ENCODE measurements at regions not wholly inside any gene's neighbourhood (a gene's known extent, or its start where the extent isn't known, plus 50 kb on each side); places are given as distances from the start of the nearest gene placed in this dataset.

- no peaks in the 10 kb centered on the region for H3F3A ChIP-seq (ENCODE audit: low read depth)
These were observed 420.0 kb downstream of the MATN1 start for GRCh38 chr1:30303387-30303786.

GRCh38 chr1:30302858-30303257, 420.5 kb downstream of the MATN1 start:
- no peaks in the 10 kb centered on the region for H3K9me2 ChIP-seq (replicated peaks; ENCODE audit: low read depth, low read length)
- no peak overlapping the region for H3K9ac ChIP-seq (ENCODE audit: low read depth, low read length, poor library complexity, severe bottlenecking)
- H3K4me2 ChIP-seq (ENCODE audit: low read depth, low read length, poor library complexity, severe bottlenecking) = no peak overlapping the region
- peaks cover 2% of the 10 kb centered on the region; the same call in 1 of the 2 replicates for H3K9me3 ChIP-seq (ENCODE audit: insufficient read depth, low read depth, low read length)
- H3K4me1 ChIP-seq (ENCODE audit: insufficient read depth, low read length, poor library complexity, severe bottlenecking) = no peaks in the 10 kb centered on the region
- no peak overlapping the region for H2AFZ ChIP-seq (ENCODE audit: low read length)
- no peaks in the 10 kb centered on the region for H4K20me1 ChIP-seq (ENCODE audit: insufficient read depth, low read length, poor library complexity, severe bottlenecking)
- H3F3A ChIP-seq (ENCODE audit: low read depth) = no peaks in the 10 kb centered on the region
- no peaks in the 10 kb centered on the region for H3K36me3 ChIP-seq (ENCODE audit: insufficient read depth, low read length)
- no peaks in the 10 kb centered on the region for H3K79me2 ChIP-seq (ENCODE audit: insufficient read depth, low read length)
- no peaks in the 10 kb centered on the region for H3K27me3 ChIP-seq (ENCODE audit: insufficient read depth, low read length, poor library complexity, severe bottlenecking)
- H3K4me3 ChIP-seq (ENCODE audit: low read length, poor library complexity, severe bottlenecking) = no peak overlapping the region
- TF ChIP-seq EZH2phosphoT487 (IDR thresholded peaks at IDR 0.05; ENCODE audit: borderline replicate concordance) = no peak

More at GRCh38 chr1:30303387-30303786, 420.0 kb downstream of the MATN1 start:
- Histone ChIP-seq H3K4me3 (ENCODE audit: low read length, poor library complexity, severe bottlenecking) (no peak overlapping the region), H3K4me1 (ENCODE audit: insufficient read depth, low read length, poor library complexity, severe bottlenecking) (no peaks in the 10 kb centered on the region), H3K27me3 (ENCODE audit: insufficient read depth, low read length, poor library complexity, severe bottlenecking) (no peaks in the 10 kb centered on the region), H3K36me3 (ENCODE audit: insufficient read depth, low read length) (no peaks in the 10 kb centered on the region), H3K9me3 (ENCODE audit: insufficient read depth, low read depth, low read length) (peaks cover 2% of the 10 kb centered on the region; the same call in 1 of the 2 replicates), H3K9me2 (replicated peaks; ENCODE audit: low read depth, low read length) (no peaks in the 10 kb centered on the region), H4K20me1 (ENCODE audit: insufficient read depth, low read length, poor library complexity, severe bottlenecking) (no peaks in the 10 kb centered on the region), H3K79me2 (ENCODE audit: insufficient read depth, low read length) (no peaks in the 10 kb centered on the region), H3K4me2 (ENCODE audit: low read depth, low read length, poor library complexity, severe bottlenecking) (no peak overlapping the region), H2AFZ (ENCODE audit: low read length) (no peak overlapping the region), H3K9ac (ENCODE audit: low read depth, low read length, poor library complexity, severe bottlenecking) (no peak overlapping the region)
- no peak for TF ChIP-seq CTCF (conservative IDR thresholded peaks at IDR 0.05; ENCODE audit: low read length)
- no peak for TF ChIP-seq EZH2phosphoT487 (IDR thresholded peaks at IDR 0.05; ENCODE audit: borderline replicate concordance)

GRCh38 chr1:30300669-30301068, 422.7 kb downstream of the MATN1 start:
- Histone ChIP-seq H3K9me2 (replicated peaks; ENCODE audit: low read depth, low read length) (no peaks in the 10 kb centered on the region), H3K4me1 (ENCODE audit: insufficient read depth, low read length, poor library complexity, severe bottlenecking) (no peaks in the 10 kb centered on the region), H3K4me2 (ENCODE audit: low read depth, low read length, poor library complexity, severe bottlenecking) (no peak overlapping the region), H3K9me3 (ENCODE audit: insufficient read depth, low read depth, low read length) (peaks cover 2% of the 10 kb centered on the region; the same call in 1 of the 2 replicates), H3K27me3 (ENCODE audit: insufficient read depth, low read length, poor library complexity, severe bottlenecking) (no peaks in the 10 kb centered on the region), H3K79me2 (ENCODE audit: insufficient read depth, low read length) (no peaks in the 10 kb centered on the region), H3K36me3 (ENCODE audit: insufficient read depth, low read length) (no peaks in the 10 kb centered on the region), H4K20me1 (ENCODE audit: insufficient read depth, low read length, poor library complexity, severe bottlenecking) (no peaks in the 10 kb centered on the region), H3K9ac (ENCODE audit: low read depth, low read length, poor library complexity, severe bottlenecking) (no peak overlapping the region), H2AFZ (ENCODE audit: low read length) (no peak overlapping the region), H3F3A (ENCODE audit: low read depth) (no peaks in the 10 kb centered on the region), H3K4me3 (ENCODE audit: low read length, poor library complexity, severe bottlenecking) (no peak overlapping the region)
- TF ChIP-seq CTCF (conservative IDR thresholded peaks at IDR 0.05; ENCODE audit: low read length) (no peak), EZH2phosphoT487 (IDR thresholded peaks at IDR 0.05; ENCODE audit: borderline replicate concordance) (no peak)

GRCh38 chr1:30299393-30299792, 424.0 kb downstream of the MATN1 start:
- Histone ChIP-seq H3K27me3 (ENCODE audit: insufficient read depth, low read length, poor library complexity, severe bottlenecking) (no peaks in the 10 kb centered on the region), H3F3A (ENCODE audit: low read depth) (no peaks in the 10 kb centered on the region), H3K4me2 (ENCODE audit: low read depth, low read length, poor library complexity, severe bottlenecking) (no peak overlapping the region), H3K9me2 (replicated peaks; ENCODE audit: low read depth, low read length) (no peaks in the 10 kb centered on the region), H3K4me1 (ENCODE audit: insufficient read depth, low read length, poor library complexity, severe bottlenecking) (no peaks in the 10 kb centered on the region), H2AFZ (ENCODE audit: low read length) (no peak overlapping the region), H4K20me1 (ENCODE audit: insufficient read depth, low read length, poor library complexity, severe bottlenecking) (no peaks in the 10 kb centered on the region), H3K9ac (ENCODE audit: low read depth, low read length, poor library complexity, severe bottlenecking) (no peak overlapping the region), H3K9me3 (ENCODE audit: insufficient read depth, low read depth, low read length) (peaks cover 2% of the 10 kb centered on the region; the same call in 1 of the 2 replicates), H3K4me3 (ENCODE audit: low read length, poor library complexity, severe bottlenecking) (no peak overlapping the region), H3K79me2 (ENCODE audit: insufficient read depth, low read length) (no peaks in the 10 kb centered on the region), H3K36me3 (ENCODE audit: insufficient read depth, low read length) (no peaks in the 10 kb centered on the region)
- TF ChIP-seq CTCF (conservative IDR thresholded peaks at IDR 0.05; ENCODE audit: low read length) = no peak
- TF ChIP-seq EZH2phosphoT487 (IDR thresholded peaks at IDR 0.05; ENCODE audit: borderline replicate concordance) = no peak
